ENCODE measurements at regions not wholly inside any gene's neighbourhood (a gene's known extent, or its start where the extent isn't known, plus 50 kb on each side); places are given as distances from the start of the nearest gene placed in this dataset.

DNA sequence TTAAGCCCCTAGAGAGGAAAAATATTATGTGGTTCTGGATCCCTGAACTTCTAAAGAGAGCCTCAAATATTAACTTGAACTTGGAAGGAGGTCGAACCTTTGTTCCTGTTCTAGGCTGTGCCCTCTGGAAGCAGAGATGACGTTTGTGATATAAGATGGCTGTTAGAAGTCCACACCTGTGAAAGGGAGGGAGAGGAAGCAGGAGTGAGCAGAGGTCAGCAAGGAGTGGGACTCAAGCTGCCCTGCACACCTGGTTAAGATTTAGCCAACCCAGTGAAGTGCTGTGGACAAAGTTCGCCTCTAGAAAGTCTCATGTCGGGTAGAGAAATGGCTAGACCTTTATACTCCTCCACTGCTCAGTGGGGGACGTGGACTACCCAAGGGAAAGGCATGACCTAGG, 566.2 kb downstream of the MID1IP1 start:
- Histone ChIP-seq H3K9me2 (replicated peaks; ENCODE audit: insufficient read depth, low read length) (no peaks in the 10 kb centered on the region), H3K27ac (ENCODE audit: low read length) (no peak overlapping the region), H3K4me3 (ENCODE audit: low read length) (no peak overlapping the region), H3K9ac (ENCODE audit: low read length) (no peak overlapping the region), H3K9me3 (ENCODE audit: low read length) (no peaks in the 10 kb centered on the region), H3K4me1 (ENCODE audit: low read length) (no peaks in the 10 kb centered on the region), H3K27me3 (ENCODE audit: low read length) (no peaks in the 10 kb centered on the region), H3K4me2 (ENCODE audit: low read depth, low read length, poor library complexity, severe bottlenecking) (no peak overlapping the region), H4K20me1 (ENCODE audit: insufficient read depth, low read depth, low read length) (no peaks in the 10 kb centered on the region), H3K79me2 (ENCODE audit: low read length) (no peaks in the 10 kb centered on the region), H3K36me3 (ENCODE audit: insufficient read depth, low read length) (no peaks in the 10 kb centered on the region), H2AFZ (ENCODE audit: low read length) (no peak overlapping the region)
- no peak for DNase-seq

DNA sequence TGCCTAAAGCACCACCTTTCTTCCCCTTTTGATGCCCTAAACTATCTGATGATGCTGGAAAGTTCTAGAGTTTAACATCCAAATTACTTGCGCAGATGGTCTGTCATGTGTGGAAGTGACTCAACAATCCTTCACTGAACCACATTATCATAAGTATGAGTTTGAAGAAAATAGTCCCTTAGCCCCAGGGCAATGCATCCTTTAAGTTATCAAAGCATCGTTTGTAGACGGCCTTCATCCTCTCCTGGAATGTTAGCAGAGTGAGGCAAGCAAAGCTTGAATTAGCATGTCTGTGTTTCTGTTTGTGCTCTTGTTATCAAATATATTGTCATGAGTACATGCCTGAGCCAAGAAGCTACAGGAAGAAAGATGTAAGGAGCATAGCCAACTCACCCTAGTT, 570.9 kb downstream of the MID1IP1 start:
- Histone ChIP-seq H3K36me3 (ENCODE audit: insufficient read depth, low read length) (no peaks in the 10 kb centered on the region), H2AFZ (ENCODE audit: low read length) (no peak overlapping the region), H3K27ac (ENCODE audit: low read length) (no peak overlapping the region), H3K27me3 (ENCODE audit: low read length) (no peaks in the 10 kb centered on the region), H3K79me2 (ENCODE audit: low read length) (no peaks in the 10 kb centered on the region), H3K4me2 (ENCODE audit: low read depth, low read length, poor library complexity, severe bottlenecking) (no peak overlapping the region), H4K20me1 (ENCODE audit: insufficient read depth, low read depth, low read length) (no peaks in the 10 kb centered on the region), H3K4me1 (ENCODE audit: low read length) (no peaks in the 10 kb centered on the region), H3K9ac (ENCODE audit: low read length) (no peak overlapping the region), H3K4me3 (ENCODE audit: low read length) (no peak overlapping the region), H3K9me2 (replicated peaks; ENCODE audit: insufficient read depth, low read length) (no peaks in the 10 kb centered on the region), H3K9me3 (ENCODE audit: low read length) (no peaks in the 10 kb centered on the region)
- DNase-seq: no peak

DNA sequence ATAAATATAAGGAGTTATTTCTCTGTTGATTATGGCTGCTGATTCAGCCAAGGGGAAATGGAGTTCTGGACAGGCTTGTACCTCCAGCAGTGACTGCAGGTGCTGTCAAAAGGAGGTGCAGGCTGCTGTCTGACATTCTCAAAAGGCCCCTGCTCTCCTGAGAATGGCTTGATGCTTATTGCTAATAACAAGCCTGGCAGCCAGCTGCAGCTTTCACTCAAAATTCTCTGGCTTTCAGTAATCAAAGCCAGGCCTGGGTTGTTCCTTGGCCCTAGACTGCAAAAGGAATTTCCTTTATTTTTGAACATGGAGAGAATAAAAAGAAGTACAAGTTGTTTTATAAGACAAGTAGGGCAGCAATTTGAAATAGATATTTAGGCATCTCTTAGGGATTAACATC, 575.9 kb downstream of the MID1IP1 start:
- no peak overlapping the region for H3K4me3 ChIP-seq (ENCODE audit: low read length)
- no peak overlapping the region for H3K9ac ChIP-seq (ENCODE audit: low read length)
- no peaks in the 10 kb centered on the region for H3K9me3 ChIP-seq (ENCODE audit: low read length)
- H2AFZ ChIP-seq (ENCODE audit: low read length): no peak overlapping the region
- H4K20me1 ChIP-seq (ENCODE audit: insufficient read depth, low read depth, low read length): no peaks in the 10 kb centered on the region
- no peaks in the 10 kb centered on the region for H3K4me1 ChIP-seq (ENCODE audit: low read length)
- H3K79me2 ChIP-seq (ENCODE audit: low read length): no peaks in the 10 kb centered on the region
- no peak overlapping the region for H3K27ac ChIP-seq (ENCODE audit: low read length)
- no peak for DNase-seq
- H3K27me3 ChIP-seq (ENCODE audit: low read length): no peaks in the 10 kb centered on the region
- H3K9me2 ChIP-seq (replicated peaks; ENCODE audit: insufficient read depth, low read length): no peaks in the 10 kb centered on the region
- no peak overlapping the region for H3K4me2 ChIP-seq (ENCODE audit: low read depth, low read length, poor library complexity, severe bottlenecking)
- H3K36me3 ChIP-seq (ENCODE audit: insufficient read depth, low read length): no peaks in the 10 kb centered on the region

GRCh38 chrX:39377773-39378172, 576.5 kb downstream of the MID1IP1 start:
- Histone ChIP-seq H3K9me2 (replicated peaks; ENCODE audit: insufficient read depth, low read length) (no peaks in the 10 kb centered on the region), H3K79me2 (ENCODE audit: low read length) (no peaks in the 10 kb centered on the region), H3K9ac (ENCODE audit: low read length) (no peak overlapping the region), H2AFZ (ENCODE audit: low read length) (no peak overlapping the region), H3K36me3 (ENCODE audit: insufficient read depth, low read length) (no peaks in the 10 kb centered on the region), H3K27ac (ENCODE audit: low read length) (no peak overlapping the region), H3K4me3 (ENCODE audit: low read length) (no peak overlapping the region), H4K20me1 (ENCODE audit: insufficient read depth, low read depth, low read length) (no peaks in the 10 kb centered on the region), H3K9me3 (ENCODE audit: low read length) (no peaks in the 10 kb centered on the region), H3K27me3 (ENCODE audit: low read length) (no peaks in the 10 kb centered on the region), H3K4me1 (ENCODE audit: low read length) (no peaks in the 10 kb centered on the region), H3K4me2 (ENCODE audit: low read depth, low read length, poor library complexity, severe bottlenecking) (no peak overlapping the region)
- no peak for DNase-seq

DNA sequence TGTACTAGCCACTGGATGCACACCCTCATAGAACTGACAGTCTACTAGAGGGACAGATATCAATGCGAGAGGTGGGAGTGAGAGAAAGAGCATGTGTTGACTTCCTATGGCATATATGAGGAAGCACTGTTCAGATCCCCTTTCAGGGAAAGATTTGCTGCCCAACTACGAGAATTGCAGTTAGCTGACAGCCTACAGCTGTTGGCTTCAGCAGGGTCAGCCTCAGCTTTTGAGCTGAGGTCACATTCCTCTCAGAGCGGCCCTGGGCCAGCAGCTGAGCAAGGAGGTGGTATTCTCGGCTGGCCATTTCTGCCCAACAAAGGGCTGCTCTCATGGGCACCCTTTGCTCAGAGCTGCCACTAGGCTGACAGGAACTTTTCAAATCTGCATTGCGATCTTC, 580.2 kb downstream of the MID1IP1 start:
- no peaks in the 10 kb centered on the region for H3K4me1 ChIP-seq (ENCODE audit: low read length)
- H4K20me1 ChIP-seq (ENCODE audit: insufficient read depth, low read depth, low read length): no peaks in the 10 kb centered on the region
- H3K9ac ChIP-seq (ENCODE audit: low read length): no peak overlapping the region
- no peak overlapping the region for H3K4me2 ChIP-seq (ENCODE audit: low read depth, low read length, poor library complexity, severe bottlenecking)
- H3K27ac ChIP-seq (ENCODE audit: low read length): no peak overlapping the region
- no peaks in the 10 kb centered on the region for H3K79me2 ChIP-seq (ENCODE audit: low read length)
- no peak overlapping the region for H3K4me3 ChIP-seq (ENCODE audit: low read length)
- no peak for DNase-seq
- H3K9me2 ChIP-seq (replicated peaks; ENCODE audit: insufficient read depth, low read length): no peaks in the 10 kb centered on the region
- H3K9me3 ChIP-seq (ENCODE audit: low read length): no peaks in the 10 kb centered on the region
- no peaks in the 10 kb centered on the region for H3K27me3 ChIP-seq (ENCODE audit: low read length)
- no peaks in the 10 kb centered on the region for H3K36me3 ChIP-seq (ENCODE audit: insufficient read depth, low read length)
- no peak overlapping the region for H2AFZ ChIP-seq (ENCODE audit: low read length)

- no peak overlapping the region for H3K4me3 ChIP-seq (ENCODE audit: low read length)
- H3K4me1 ChIP-seq (ENCODE audit: low read length): no peaks in the 10 kb centered on the region
- H3K9me3 ChIP-seq (ENCODE audit: low read length): no peaks in the 10 kb centered on the region
- H3K36me3 ChIP-seq (ENCODE audit: insufficient read depth, low read length): no peaks in the 10 kb centered on the region
- no peak overlapping the region for H3K4me2 ChIP-seq (ENCODE audit: low read depth, low read length, poor library complexity, severe bottlenecking)
- H3K79me2 ChIP-seq (ENCODE audit: low read length): no peaks in the 10 kb centered on the region
- no peak for DNase-seq
- no peaks in the 10 kb centered on the region for H3K9me2 ChIP-seq (replicated peaks; ENCODE audit: insufficient read depth, low read length)
- H3K27me3 ChIP-seq (ENCODE audit: low read length): no peaks in the 10 kb centered on the region
- H3K27ac ChIP-seq (ENCODE audit: low read length): no peak overlapping the region
- no peak overlapping the region for H3K9ac ChIP-seq (ENCODE audit: low read length)
- no peak overlapping the region for H2AFZ ChIP-seq (ENCODE audit: low read length)
- H4K20me1 ChIP-seq (ENCODE audit: insufficient read depth, low read depth, low read length): no peaks in the 10 kb centered on the region
These were observed 583.7 kb downstream of the MID1IP1 start for GRCh38 chrX:39384996-39385395.

- Histone ChIP-seq H2AFZ (ENCODE audit: low read length) (no peak overlapping the region), H4K20me1 (ENCODE audit: insufficient read depth, low read depth, low read length) (no peaks in the 10 kb centered on the region), H3K27ac (ENCODE audit: low read length) (no peak overlapping the region), H3K36me3 (ENCODE audit: insufficient read depth, low read length) (no peaks in the 10 kb centered on the region), H3K4me3 (ENCODE audit: low read length) (no peak overlapping the region), H3K27me3 (ENCODE audit: low read length) (no peaks in the 10 kb centered on the region), H3K4me1 (ENCODE audit: low read length) (no peaks in the 10 kb centered on the region), H3K9me3 (ENCODE audit: low read length) (no peaks in the 10 kb centered on the region), H3K4me2 (ENCODE audit: low read depth, low read length, poor library complexity, severe bottlenecking) (no peak overlapping the region), H3K9me2 (replicated peaks; ENCODE audit: insufficient read depth, low read length) (no peaks in the 10 kb centered on the region), H3K79me2 (ENCODE audit: low read length) (no peaks in the 10 kb centered on the region), H3K9ac (ENCODE audit: low read length) (no peak overlapping the region)
- no peak for DNase-seq
These were observed 587.5 kb downstream of the MID1IP1 start for GRCh38 chrX:39388730-39389129.

DNA sequence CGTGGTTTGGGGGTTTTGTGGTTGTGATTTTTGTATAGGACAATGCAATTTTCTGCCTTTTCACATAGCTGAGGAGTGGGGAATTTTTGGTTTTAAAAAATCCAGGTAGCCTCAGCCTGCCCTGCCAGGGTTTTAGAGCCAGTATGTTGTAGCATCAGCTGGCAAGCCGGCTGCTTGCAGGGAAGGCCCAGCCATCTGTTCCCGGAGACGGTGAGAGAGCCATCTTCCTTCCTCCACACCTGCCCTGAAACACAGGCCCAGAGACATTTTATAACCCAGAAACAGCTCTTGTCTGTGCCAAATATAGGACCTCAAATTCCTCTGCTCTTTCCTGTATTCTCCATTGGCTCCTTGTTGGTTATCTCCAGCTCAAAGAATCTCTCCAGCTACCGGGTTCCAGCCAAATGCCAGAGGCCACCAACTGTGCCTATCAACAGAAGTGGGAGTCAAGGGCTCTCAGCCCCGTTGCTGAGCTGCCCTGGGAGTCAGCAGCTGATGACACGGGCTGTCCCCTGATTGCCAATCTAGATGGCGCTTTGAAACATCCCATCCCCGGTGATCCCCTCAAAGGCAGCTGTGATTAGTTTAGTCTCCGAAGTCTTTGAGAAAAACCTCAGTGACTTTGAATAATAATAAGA, 595.2 kb downstream of the MID1IP1 start:
- Histone ChIP-seq H3K9ac (ENCODE audit: low read length) (no peak overlapping the region), H3K27me3 (ENCODE audit: low read length) (no peaks in the 10 kb centered on the region), H3K9me2 (replicated peaks; ENCODE audit: insufficient read depth, low read length) (no peaks in the 10 kb centered on the region), H4K20me1 (ENCODE audit: insufficient read depth, low read depth, low read length) (no peaks in the 10 kb centered on the region), H3K4me3 (ENCODE audit: low read length) (no peak overlapping the region), H3K9me3 (ENCODE audit: low read length) (no peaks in the 10 kb centered on the region), H3K79me2 (ENCODE audit: low read length) (no peaks in the 10 kb centered on the region), H3K36me3 (ENCODE audit: insufficient read depth, low read length) (no peaks in the 10 kb centered on the region), H2AFZ (ENCODE audit: low read length) (no peak overlapping the region), H3K4me1 (ENCODE audit: low read length) (no peaks in the 10 kb centered on the region), H3K27ac (ENCODE audit: low read length) (no peak overlapping the region), H3K4me2 (ENCODE audit: low read depth, low read length, poor library complexity, severe bottlenecking) (no peak overlapping the region)
- no peak for DNase-seq

Data from Karpas-422 (cell line).